AG04450 (cell line): ENCODE measurements at regions not wholly inside any gene's neighbourhood (a gene's known extent, or its start where the extent isn't known, plus 50 kb on each side); places are given as distances from the start of the nearest gene placed in this dataset.

ENCODE experiments used
- CTCF ChIA-PET: fragments of 300-600, 350-600 bp; formaldehyde crosslinking; extraction: SDS; loops from one replicate; lab custom pipeline; 2022; ENCODE audit warnings: antibody characterized with exemption, inconsistent platforms; lab: Charles Lee
- POLR2A ChIA-PET: fragments of 350-600 bp; formaldehyde crosslinking; extraction: SDS; loops from one replicate; lab custom pipeline; 2021; ENCODE audit warnings: antibody characterized with exemption, inconsistent platforms; lab: Yijun Ruan, JAX
- DNase-seq: peaks from one replicate; pipeline ENCODE4 v3.0.0-alpha.2; 2011; ENCODE audit warnings: low read depth, low spot score
- H3K27ac ChIP-seq: one replicate; pipeline ENCODE4 v1.5.1; 2012; ENCODE audit warnings: low read depth, low read length, control low read depth
- H3K27me3 ChIP-seq: one replicate; pipeline ENCODE4 v1.6.0; 2012; ENCODE audit warnings: low read length; ENCODE audit not compliant: control insufficient read depth, insufficient read depth
- H3K4me3 ChIP-seq: 2 replicates; pipeline ENCODE4 v1.5.1; 2011; ENCODE audit warnings: mild to moderate bottlenecking, low read depth, low read length, control low read depth
- H3K9me3 ChIP-seq: 2 replicates; pipeline ENCODE4 v1.5.1; 2012; ENCODE audit warnings: low read length; ENCODE audit not compliant: control insufficient read depth, insufficient read depth
- CTCF ChIP-seq: IDR thresholded peaks from 2 replicates; pipeline ENCODE4 v1.5.1; 2011; ENCODE audit warnings: low read depth, low read length, control low read depth, inconsistent platforms

GRCh38 chr2:45237850-45238542 is 228.7 kb upstream of the SIX2 start:
- Histone ChIP-seq H3K4me3 (no peak overlapping the region), H3K27ac (peak overlapping the region; percentile 62), H3K27me3 (no peaks in the 10 kb centered on the region), H3K9me3 (no peaks in the 10 kb centered on the region)
- ChIA-PET POLR2A (interaction anchor here (0.7 to 1.2 kb wide), 3 partner anchors 13 to 116 kb away, joined by 3 to 13 read pairs (median 3); no protein-coding TSS in a partner anchor), CTCF (interaction anchor here (0.7 to 1.5 kb wide), 3 partner anchors 13 to 256 kb away, joined by 3 read pairs; no protein-coding TSS in a partner anchor)
- TF ChIP-seq CTCF = peak; percentile 50
- peak; percentile 79 for DNase-seq

GRCh38 chr2:45237128-45237527 is 227.9 kb upstream of the SIX2 start:
- no peak overlapping the region for H3K4me3 ChIP-seq

GRCh38 chr2:45236268-45236667 is 227.0 kb upstream of the SIX2 start:
- Histone ChIP-seq H3K9me3 (no peaks in the 10 kb centered on the region), H3K27ac (no peak overlapping the region), H3K4me3 (no peak overlapping the region), H3K27me3 (peaks cover 1% of the 10 kb centered on the region)
- no peak for DNase-seq
- POLR2A ChIA-PET = no interaction called here
- no peak for TF ChIP-seq CTCF
- CTCF ChIA-PET = no interaction called here

More at GRCh38 chr2:45237128-45237527, 227.9 kb upstream of the SIX2 start:
- H3K27me3 ChIP-seq = no peaks in the 10 kb centered on the region
- H3K27ac ChIP-seq = no peak overlapping the region
- H3K9me3 ChIP-seq = no peaks in the 10 kb centered on the region
- no peak for DNase-seq
- CTCF ChIA-PET = interaction anchor here (1.5 kb wide), 1 partner anchor 13 kb away, joined by 3 read pairs; no protein-coding TSS in a partner anchor
- TF ChIP-seq CTCF = no peak
- POLR2A ChIA-PET = no interaction called here

GRCh38 chr2:45233301-45233700 is 224.0 kb upstream of the SIX2 start:
- POLR2A ChIA-PET = no interaction called here
- H3K27ac ChIP-seq = no peak overlapping the region
- H3K27me3 ChIP-seq = peaks cover 7% of the 10 kb centered on the region
- DNase-seq = no peak
- CTCF ChIA-PET = interaction anchor here (0.9 kb wide), 1 partner anchor 242 kb away, joined by 3 read pairs; no protein-coding TSS in a partner anchor
- no peak overlapping the region for H3K4me3 ChIP-seq
- TF ChIP-seq CTCF = no peak
- H3K9me3 ChIP-seq = no peaks in the 10 kb centered on the region

- Histone ChIP-seq H3K27ac (no peak overlapping the region), H3K4me3 (no peak overlapping the region), H3K9me3 (no peaks in the 10 kb centered on the region; the same call in 1 of the 2 replicates), H3K27me3 (peaks cover 7% of the 10 kb centered on the region)
- ChIA-PET POLR2A (no interaction called here), CTCF (interaction anchor here (0.9 kb wide), 1 partner anchor 242 kb away, joined by 3 read pairs; no protein-coding TSS in a partner anchor)
- DNase-seq = no peak
- TF ChIP-seq CTCF = no peak
Measured at GRCh38 chr2:45232818-45233217, 223.6 kb upstream of the SIX2 start.
